ENCODE measurements at regions not wholly inside any gene's neighbourhood (a gene's known extent, or its start where the extent isn't known, plus 50 kb on each side); places are given as distances from the start of the nearest gene placed in this dataset.

- in situ Hi-C loops (cut with HindIII; ENCODE audit: low pct_ligation_motif_present, low sequenced_read_pairs) = no loop called here
- H3K27me3 ChIP-seq (replicated peaks) = no peaks in the 10 kb centered on the region
- H3K27ac ChIP-seq = no peak overlapping the region
- H3K36me3 ChIP-seq (replicated peaks) = no peaks in the 10 kb centered on the region
- no peak for DNase-seq
- H3K4me3 ChIP-seq (ENCODE audit: low read depth, low read length) = no peak overlapping the region
- TF ChIP-seq, protein P1, sequence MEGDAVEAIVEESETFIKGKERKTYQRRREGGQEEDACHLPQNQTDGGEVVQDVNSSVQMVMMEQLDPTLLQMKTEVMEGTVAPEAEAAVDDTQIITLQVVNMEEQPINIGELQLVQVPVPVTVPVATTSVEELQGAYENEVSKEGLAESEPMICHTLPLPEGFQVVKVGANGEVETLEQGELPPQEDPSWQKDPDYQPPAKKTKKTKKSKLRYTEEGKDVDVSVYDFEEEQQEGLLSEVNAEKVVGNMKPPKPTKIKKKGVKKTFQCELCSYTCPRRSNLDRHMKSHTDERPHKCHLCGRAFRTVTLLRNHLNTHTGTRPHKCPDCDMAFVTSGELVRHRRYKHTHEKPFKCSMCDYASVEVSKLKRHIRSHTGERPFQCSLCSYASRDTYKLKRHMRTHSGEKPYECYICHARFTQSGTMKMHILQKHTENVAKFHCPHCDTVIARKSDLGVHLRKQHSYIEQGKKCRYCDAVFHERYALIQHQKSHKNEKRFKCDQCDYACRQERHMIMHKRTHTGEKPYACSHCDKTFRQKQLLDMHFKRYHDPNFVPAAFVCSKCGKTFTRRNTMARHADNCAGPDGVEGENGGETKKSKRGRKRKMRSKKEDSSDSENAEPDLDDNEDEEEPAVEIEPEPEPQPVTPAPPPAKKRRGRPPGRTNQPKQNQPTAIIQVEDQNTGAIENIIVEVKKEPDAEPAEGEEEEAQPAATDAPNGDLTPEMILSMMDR (IDR thresholded peaks at IDR 0.05; ENCODE audit: low read depth, low read length, missing control alignments) = no peak
Observed at GRCh38 chr6:1176567-1176966, 135.3 kb upstream of the FOXQ1 start.

DNA sequence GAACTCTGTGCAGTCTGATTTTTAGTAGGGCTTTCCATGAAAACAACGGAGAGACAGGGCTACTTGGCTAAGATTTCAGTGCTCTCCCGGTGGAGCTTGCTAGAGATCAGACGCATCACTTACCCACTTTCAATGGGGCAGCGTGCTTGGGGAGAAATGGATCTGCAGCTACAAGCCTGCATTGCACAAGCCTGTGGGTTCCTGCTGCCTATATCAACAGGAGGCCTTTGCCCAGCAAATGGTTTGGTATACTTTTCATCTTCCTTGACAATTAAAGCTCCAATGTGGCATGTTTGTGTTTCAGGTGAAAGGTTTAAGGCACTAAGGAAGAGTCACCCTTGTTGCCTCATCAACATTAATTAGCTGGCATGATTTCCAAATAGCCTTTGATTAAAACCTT is 136.0 kb upstream of the FOXQ1 start:
- Histone ChIP-seq H3K36me3 (replicated peaks) (no peaks in the 10 kb centered on the region), H3K4me3 (ENCODE audit: low read depth, low read length) (no peak overlapping the region), H3K27ac (no peak overlapping the region), H3K27me3 (replicated peaks) (no peaks in the 10 kb centered on the region)
- no peak for DNase-seq
- TF ChIP-seq, protein P1 (IDR thresholded peaks at IDR 0.05; ENCODE audit: low read depth, low read length, missing control alignments) = no peak
- in situ Hi-C loops (cut with HindIII; ENCODE audit: low pct_ligation_motif_present, low sequenced_read_pairs) = no loop called here

GRCh38 chr6:1170794-1171193 is 141.1 kb upstream of the FOXQ1 start:
- in situ Hi-C loops (cut with HindIII; ENCODE audit: low pct_ligation_motif_present, low sequenced_read_pairs) = no loop called here

GRCh38 chr6:1164600-1164999 is 147.3 kb upstream of the FOXQ1 start:
- Histone ChIP-seq H3K27ac (no peak overlapping the region), H3K36me3 (replicated peaks) (no peaks in the 10 kb centered on the region), H3K4me3 (ENCODE audit: low read depth, low read length) (no peak overlapping the region), H3K27me3 (replicated peaks) (no peaks in the 10 kb centered on the region)
- in situ Hi-C loops (cut with HindIII; ENCODE audit: low pct_ligation_motif_present, low sequenced_read_pairs) = no loop called here
- TF ChIP-seq, protein P1 (IDR thresholded peaks at IDR 0.05; ENCODE audit: low read depth, low read length, missing control alignments) = no peak
- no peak for DNase-seq

More at GRCh38 chr6:1170794-1171193, 141.1 kb upstream of the FOXQ1 start:
- no peak for DNase-seq
- Histone ChIP-seq H3K27ac (no peak overlapping the region), H3K36me3 (replicated peaks) (no peaks in the 10 kb centered on the region), H3K27me3 (replicated peaks) (no peaks in the 10 kb centered on the region), H3K4me3 (ENCODE audit: low read depth, low read length) (no peak overlapping the region)
- TF ChIP-seq, protein P1 (IDR thresholded peaks at IDR 0.05; ENCODE audit: low read depth, low read length, missing control alignments) = no peak

DNA sequence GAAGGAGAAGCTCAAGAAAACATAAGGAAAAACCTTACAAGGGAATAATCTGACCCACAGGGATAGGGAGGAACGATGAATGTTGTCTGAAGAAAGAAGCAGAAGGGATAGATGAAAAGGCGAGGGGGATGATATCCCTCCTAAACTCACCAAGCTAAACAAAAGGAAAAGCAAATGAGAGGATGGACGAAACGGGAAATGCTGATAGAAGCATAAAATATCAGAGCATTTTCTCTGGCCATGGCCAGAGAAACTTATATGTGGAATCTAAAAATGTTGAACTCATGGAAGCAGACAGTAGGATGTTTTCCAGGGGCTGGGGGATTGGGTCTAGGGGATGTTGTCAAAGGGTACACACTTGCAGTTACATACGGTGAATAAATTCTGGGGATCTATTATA is 148.4 kb upstream of the FOXQ1 start:
- no peak overlapping the region for H3K27ac ChIP-seq
- in situ Hi-C loops (cut with HindIII; ENCODE audit: low pct_ligation_motif_present, low sequenced_read_pairs) = no loop called here
- no peak for DNase-seq

More for the DNA sequence above, 148.4 kb upstream of the FOXQ1 start:
- TF ChIP-seq, protein P1 (IDR thresholded peaks at IDR 0.05; ENCODE audit: low read depth, low read length, missing control alignments) = no peak
- H3K27me3 ChIP-seq (replicated peaks) = no peaks in the 10 kb centered on the region
- H3K36me3 ChIP-seq (replicated peaks) = no peaks in the 10 kb centered on the region
- H3K4me3 ChIP-seq (ENCODE audit: low read depth, low read length) = no peak overlapping the region
